ENCODE measurements at regions not wholly inside any gene's neighbourhood (a gene's known extent, or its start where the extent isn't known, plus 50 kb on each side); places are given as distances from the start of the nearest gene placed in this dataset.

GRCh38 chr2:60347781-60348180 lies 205.7 kb downstream of the BCL11A start:
- TF ChIP-seq TOX (CRISPR knock-in tag; IDR thresholded peaks at IDR 0.05; ENCODE audit: borderline replicate concordance), result no peak
- TF ChIP-seq ISL1 (CRISPR knock-in tag; IDR thresholded peaks at IDR 0.05), result no peak
- no peak for TF ChIP-seq ZC3H10 (CRISPR knock-in tag; IDR thresholded peaks at IDR 0.05)
- no peak for TF ChIP-seq RARB (CRISPR knock-in tag; IDR thresholded peaks at IDR 0.05)
- TF ChIP-seq POU6F1 (CRISPR knock-in tag; IDR thresholded peaks at IDR 0.05; ENCODE audit: borderline replicate concordance, low read depth), result no peak
